ENCODE measurements at regions not wholly inside any gene's neighbourhood (a gene's known extent, or its start where the extent isn't known, plus 50 kb on each side); places are given as distances from the start of the nearest gene placed in this dataset.

- BruUV-seq (replicated peaks) = no TSS peak
- DNase-seq = no peak
- H3K27me3 ChIP-seq (ENCODE audit: low read length) = no peaks in the 10 kb centered on the region
- H3K4me3 ChIP-seq (ENCODE audit: low read length) = no peak overlapping the region
- H3K27ac ChIP-seq (ENCODE audit: low read length) = peak overlapping the region; percentile 14; the same call in 1 of the 2 replicates
- H4K20me1 ChIP-seq (ENCODE audit: low read length) = no peaks in the 10 kb centered on the region
- POLR2A ChIA-PET (ENCODE audit: unreplicated experiment) = no interaction called here
- H3F3A ChIP-seq (ENCODE audit: low read length, unreplicated experiment) = peaks cover 4% of the 10 kb centered on the region
- intact Hi-C loops (cut with micrococcal nuclease) = no loop called here
- H3K9me2 ChIP-seq (replicated peaks; ENCODE audit: low read length) = no peaks in the 10 kb centered on the region
- H3K4me2 ChIP-seq (ENCODE audit: low read length) = no peak overlapping the region
- H3K36me3 ChIP-seq (ENCODE audit: low read depth, low read length) = no peaks in the 10 kb centered on the region
- H3K9me3 ChIP-seq (ENCODE audit: low read length) = no peaks in the 10 kb centered on the region
- no peaks in the 10 kb centered on the region for H3K79me2 ChIP-seq (ENCODE audit: low read length)
- peaks cover 37% of the 10 kb centered on the region for H3K4me1 ChIP-seq (ENCODE audit: insufficient read depth, low read length)
- H3K9ac ChIP-seq (ENCODE audit: low read length) = no peak overlapping the region
- no peak for ATAC-seq
- TF ChIP-seq EZH2phosphoT487 (IDR thresholded peaks at IDR 0.05; ENCODE audit: borderline replicate concordance, low read length) (no peak), EZH2 (IDR thresholded peaks at IDR 0.05; ENCODE audit: low read length, unreplicated experiment) (no peak), CTCF (conservative IDR thresholded peaks at IDR 0.05; ENCODE audit: low read depth, low read length) (no peak)
- CTCF ChIA-PET = no interaction called here
- H2AFZ ChIP-seq (ENCODE audit: low read length) = no peak overlapping the region
Observed at GRCh38 chr1:78437396-78437795, 53.4 kb upstream of the PTGFR start.

- TF ChIP-seq CTCF (conservative IDR thresholded peaks at IDR 0.05; ENCODE audit: low read depth, low read length) (no peak), EZH2phosphoT487 (IDR thresholded peaks at IDR 0.05; ENCODE audit: borderline replicate concordance, low read length) (no peak), EZH2 (IDR thresholded peaks at IDR 0.05; ENCODE audit: low read length, unreplicated experiment) (no peak)
- ChIA-PET CTCF (no interaction called here), POLR2A (ENCODE audit: unreplicated experiment) (interaction anchor here (0.7 kb wide), 1 partner anchor 40 kb away, joined by 3 read pairs; no protein-coding TSS in a partner anchor)
- Histone ChIP-seq H2AFZ (ENCODE audit: low read length) (no peak overlapping the region), H3K9me3 (ENCODE audit: low read length) (no peaks in the 10 kb centered on the region), H4K20me1 (ENCODE audit: low read length) (no peaks in the 10 kb centered on the region), H3K9ac (ENCODE audit: low read length) (no peak overlapping the region), H3K9me2 (replicated peaks; ENCODE audit: low read length) (no peaks in the 10 kb centered on the region), H3K4me1 (ENCODE audit: insufficient read depth, low read length) (peaks cover 43% of the 10 kb centered on the region), H3K36me3 (ENCODE audit: low read depth, low read length) (no peaks in the 10 kb centered on the region), H3K79me2 (ENCODE audit: low read length) (no peaks in the 10 kb centered on the region), H3K4me3 (ENCODE audit: low read length) (no peak overlapping the region), H3F3A (ENCODE audit: low read length, unreplicated experiment) (peaks cover 4% of the 10 kb centered on the region), H3K27me3 (ENCODE audit: low read length) (no peaks in the 10 kb centered on the region), H3K4me2 (ENCODE audit: low read length) (no peak overlapping the region), H3K27ac (ENCODE audit: low read length) (peak overlapping the region; percentile 13; the same call in 1 of the 2 replicates)
- intact Hi-C loops (cut with micrococcal nuclease) = no loop called here
- no TSS peak for BruUV-seq (replicated peaks)
- ATAC-seq = peak; percentile 25; the same call in 1 of the 2 replicates
- peak; percentile 55 for DNase-seq
Observed at GRCh38 chr1:78437941-78438340, 52.8 kb upstream of the PTGFR start.

- TF ChIP-seq CTCF (conservative IDR thresholded peaks at IDR 0.05; ENCODE audit: low read depth, low read length) = no peak
- TF ChIP-seq EZH2 (IDR thresholded peaks at IDR 0.05; ENCODE audit: low read length, unreplicated experiment) = no peak
- TF ChIP-seq EZH2phosphoT487 (IDR thresholded peaks at IDR 0.05; ENCODE audit: borderline replicate concordance, low read length) = no peak
- H2AFZ ChIP-seq (ENCODE audit: low read length) = no peak overlapping the region
- POLR2A ChIA-PET (ENCODE audit: unreplicated experiment) = no interaction called here
- intact Hi-C loops (cut with micrococcal nuclease) = loop anchor here (5.0 kb wide), 2 partner anchors 63 to 93 kb away; no protein-coding TSS in a partner anchor
- peak; percentile 72 for ATAC-seq
- no peaks in the 10 kb centered on the region for H3K27me3 ChIP-seq (ENCODE audit: low read length)
- H3K4me3 ChIP-seq (ENCODE audit: low read length) = no peak overlapping the region
- no peaks in the 10 kb centered on the region for H3K79me2 ChIP-seq (ENCODE audit: low read length)
- peak overlapping the region; percentile 42 for H3K9ac ChIP-seq (ENCODE audit: low read length)
- no TSS peak for BruUV-seq (replicated peaks)
- no peaks in the 10 kb centered on the region for H3K9me2 ChIP-seq (replicated peaks; ENCODE audit: low read length)
- peak overlapping the region; percentile 35 for H3K4me2 ChIP-seq (ENCODE audit: low read length)
- DNase-seq = peak; percentile 80
- H3K9me3 ChIP-seq (ENCODE audit: low read length) = no peaks in the 10 kb centered on the region
- peaks cover 4% of the 10 kb centered on the region for H3F3A ChIP-seq (ENCODE audit: low read length, unreplicated experiment)
- H4K20me1 ChIP-seq (ENCODE audit: low read length) = no peaks in the 10 kb centered on the region
- CTCF ChIA-PET = no interaction called here
- H3K27ac ChIP-seq (ENCODE audit: low read length) = peak overlapping the region; percentile 89
- peaks cover 45% of the 10 kb centered on the region for H3K4me1 ChIP-seq (ENCODE audit: insufficient read depth, low read length)
- H3K36me3 ChIP-seq (ENCODE audit: low read depth, low read length) = no peaks in the 10 kb centered on the region
Observed at GRCh38 chr1:78440381-78440793, 50.4 kb upstream of the PTGFR start.

Measured in PC-3 (cell line).